ENCODE measurements at regions not wholly inside any gene's neighbourhood (a gene's known extent, or its start where the extent isn't known, plus 50 kb on each side); places are given as distances from the start of the nearest gene placed in this dataset.

DNA sequence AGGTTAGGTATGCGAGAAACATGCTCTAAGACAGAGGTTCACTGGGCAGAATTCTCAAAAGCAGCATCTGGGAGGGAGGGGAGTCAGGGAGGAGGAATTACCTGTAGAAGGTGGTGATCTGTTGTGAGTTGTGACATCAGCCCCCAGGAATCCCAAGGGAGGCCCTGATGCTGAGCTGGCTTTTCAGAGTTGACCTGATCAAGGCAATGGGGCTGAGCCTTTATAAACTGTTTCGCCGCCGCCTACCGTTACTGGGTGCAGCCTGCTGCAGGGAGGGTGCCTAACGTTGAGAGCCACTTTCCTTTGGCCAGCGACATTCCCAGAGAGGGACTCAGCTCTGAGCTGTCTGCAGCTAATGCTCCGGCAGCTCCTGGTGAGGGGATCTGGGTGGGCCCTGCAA is 257.9 kb upstream of the TMEM132C start:
- TF ChIP-seq ASH2L (IDR thresholded peaks at IDR 0.05; ENCODE audit: low read length) (no peak), CTBP2 (IDR thresholded peaks at IDR 0.05; ENCODE audit: borderline replicate concordance, insufficient read depth, insufficient read length, low read length) (no peak), BACH1 (IDR thresholded peaks at IDR 0.05; ENCODE audit: low read length) (no peak), POLR2A (IDR thresholded peaks at IDR 0.05; ENCODE audit: control extremely low read depth in 1 of 2, low read depth in 2 of 2, low read length in 2 of 2) (no peak), EGR1 (IDR thresholded peaks at IDR 0.05; ENCODE audit: borderline replicate concordance, low read depth, low read length) (no peak), MAFK (IDR thresholded peaks at IDR 0.05; ENCODE audit: low read depth, low read length) (peak; percentile 10; the same call in 1 of the 2 replicates), JUND (IDR thresholded peaks at IDR 0.05; ENCODE audit: low read length) (peak; percentile 44; the same call in 1 of the 2 replicates)
- Histone ChIP-seq H2BK120ac (replicated peaks; ENCODE audit: low read depth, low read length) (no peak overlapping the region), H3K9me3 (ENCODE audit: insufficient read depth in 2 of 2, low read depth in 1 of 2, low read length in 1 of 2) (no peaks in the 10 kb centered on the region), H3K27me3 (replicated peaks in 1 of 4; ENCODE audit: control insufficient read depth in 3 of 4, extremely low read depth in 1 of 4, insufficient read depth in 3 of 4, low read length in 3 of 4) (no peaks in the 10 kb centered on the region), H3K79me1 (ENCODE audit: low read depth, low read length) (no peaks in the 10 kb centered on the region), H4K8ac (ENCODE audit: extremely low read depth, insufficient read depth, low read length) (no peak overlapping the region), H3K23me2 (ENCODE audit: low read depth, low read length) (no peaks in the 10 kb centered on the region), H4K5ac (ENCODE audit: insufficient read length, low read depth, low read length) (no peak overlapping the region), H3K4me1 (replicated peaks in 1 of 4; ENCODE audit: control insufficient read depth in 3 of 4, insufficient read depth in 4 of 4, low read length in 3 of 4) (no peaks in the 10 kb centered on the region), H2BK5ac (ENCODE audit: low read depth, low read length) (no peak overlapping the region), H2BK15ac (ENCODE audit: low read length) (no peak overlapping the region), H2BK12ac (ENCODE audit: low read depth, low read length) (no peak overlapping the region), H2AK5ac (ENCODE audit: low read depth, low read length) (no peak overlapping the region), H3K27ac (ENCODE audit: low read depth, low read length) (no peak overlapping the region), H3K4me2 (ENCODE audit: insufficient read depth in 1 of 2, low read depth in 2 of 2, low read length in 2 of 2) (no peak overlapping the region), H3K36me3 (ENCODE audit: control insufficient read depth in 2 of 4, insufficient read depth in 4 of 4, low read length in 3 of 4) (no peaks in the 10 kb centered on the region), H4K20me1 (replicated peaks in 1 of 2; ENCODE audit: control insufficient read depth in 1 of 2, insufficient read depth in 2 of 2, low read length in 2 of 2) (no peaks in the 10 kb centered on the region), H3K56ac (replicated peaks; ENCODE audit: insufficient read length, low read depth, low read length) (no peak overlapping the region), H2BK20ac (ENCODE audit: low read length) (no peak overlapping the region), H3K79me2 (ENCODE audit: control insufficient read depth in 1 of 2, insufficient read depth in 2 of 2, low read length in 2 of 2) (no peaks in the 10 kb centered on the region), H3K9ac (replicated peaks in 1 of 4; ENCODE audit: extremely low read depth in 1 of 4, low read depth in 3 of 4, low read length in 3 of 4) (no peak overlapping the region), H3K4ac (replicated peaks; ENCODE audit: insufficient read length, low read depth, low read length) (no peak overlapping the region), H3K23ac (ENCODE audit: insufficient read length) (no peak overlapping the region), H3K4me3 (ENCODE audit: extremely low read depth in 1 of 4, insufficient read depth in 2 of 4, low read depth in 3 of 4, low read length in 4 of 4) (no peak overlapping the region), H4K91ac (replicated peaks; ENCODE audit: insufficient read length, low read length) (no peak overlapping the region), H3K18ac (ENCODE audit: extremely low read depth, low read length) (no peak overlapping the region), H3K14ac (ENCODE audit: insufficient read length) (no peak overlapping the region), H2AFZ (ENCODE audit: low read length) (no peak overlapping the region)
- 60% methylated on average over 8 of the region's 8 CpGs; no CpG with 5 or more reads in 1 of the 2 experiments for WGBS, 2 experiments (ENCODE audit: extremely low coverage in 1 of 2, insufficient coverage in 1 of 2, insufficient read length in 1 of 2, insufficient replicate concordance in 2 of 2, low coverage in 1 of 2, low lambda C conversion rate in 2 of 2, missing lambda C conversion rate in 1 of 2)
- peak; percentile 58 to 66 for DNase-seq (ENCODE audit: low read depth in 1 of 2, low spot score in 2 of 2)
- FAIRE-seq, result no peak
- ChIA-PET CTCF (ENCODE audit: partially characterized antibody) (interaction anchor here (0.7 to 1.2 kb wide), 3 partner anchors 18 to 297 kb away, joined by 3 read pairs; no protein-coding TSS in a partner anchor), POLR2A (ENCODE audit: partially characterized antibody) (no interaction called here)
